RPMI7951 (cell line): ENCODE measurements at regions not wholly inside any gene's neighbourhood (a gene's known extent, or its start where the extent isn't known, plus 50 kb on each side); places are given as distances from the start of the nearest gene placed in this dataset.

Experiments used
- DNase-seq: peaks from one replicate; pipeline ENCODE4 v3.0.0-alpha.2; 2012; ENCODE audit warnings: low read depth

GRCh38 chr9:100959226-100959625, 69.3 kb upstream of the PLPPR1 start:
- no peak for DNase-seq
